ENCODE measurements at regions not wholly inside any gene's neighbourhood (a gene's known extent, or its start where the extent isn't known, plus 50 kb on each side); places are given as distances from the start of the nearest gene placed in this dataset.
A peak's percentile ranks its signal among the peaks of the same experiment; 100 is the strongest.
"Not testable (repeated sequence)": the region's sequence is repeated elsewhere in the genome, so short reads cannot be mapped to it uniquely, and the experiment has no call there.

GRCh38 chr17:30714825-30715622, 109.5 kb downstream of the CRLF3 start:
- DNase-seq (ENCODE audit: low spot score); H3K36me3 ChIP-seq; H3K27me3 ChIP-seq; H3K27ac ChIP-seq; H3K9me3 ChIP-seq; H3K4me3 ChIP-seq: not testable (repeated sequence)
- peak in 1 of 2 donors; percentile 65 for TF ChIP-seq CTCF (IDR thresholded peaks at IDR 0.05)
- peaks cover 0 to 11% of the 10 kb centered on the region in 2 donors for H3K4me1 ChIP-seq

- H3K36me3 ChIP-seq; H3K27ac ChIP-seq; H3K27me3 ChIP-seq; H3K4me3 ChIP-seq; DNase-seq (ENCODE audit: low spot score); H3K9me3 ChIP-seq: not testable (repeated sequence)
- H3K4me1 ChIP-seq, result peaks cover 0 to 12% of the 10 kb centered on the region in 2 donors
These were observed 110.7 kb downstream of the CRLF3 start for GRCh38 chr17:30713805-30714204.

- not testable (repeated sequence) for H3K9me3 ChIP-seq; H3K27me3 ChIP-seq; H3K27ac ChIP-seq; H3K36me3 ChIP-seq; DNase-seq (ENCODE audit: low spot score); H3K4me3 ChIP-seq
- peaks cover 0 to 15% of the 10 kb centered on the region in 2 donors for H3K4me1 ChIP-seq
These were observed 111.6 kb downstream of the CRLF3 start for GRCh38 chr17:30712859-30713258.

GRCh38 chr17:30711626-30712507, 112.6 kb downstream of the CRLF3 start:
- H3K27ac ChIP-seq; DNase-seq (ENCODE audit: low spot score); H3K27me3 ChIP-seq; H3K9me3 ChIP-seq; H3K36me3 ChIP-seq; H3K4me3 ChIP-seq: not testable (repeated sequence)
- peaks cover 0 to 25% of the 10 kb centered on the region in 2 donors for H3K4me1 ChIP-seq

- H3K27ac ChIP-seq; H3K36me3 ChIP-seq; DNase-seq (ENCODE audit: low spot score); H3K4me3 ChIP-seq; H3K9me3 ChIP-seq; H3K27me3 ChIP-seq: not testable (repeated sequence)
- H3K4me1 ChIP-seq, result peaks cover 0 to 28% of the 10 kb centered on the region in 2 donors
These were observed 113.3 kb downstream of the CRLF3 start for GRCh38 chr17:30711176-30711575.

GRCh38 chr17:30710276-30711088, 114.0 kb downstream of the CRLF3 start:
- not testable (repeated sequence) for H3K36me3 ChIP-seq; H3K9me3 ChIP-seq; H3K27me3 ChIP-seq; DNase-seq (ENCODE audit: low spot score)
- peak overlapping the region; percentile 70 to 85 for H3K4me3 ChIP-seq
- H3K4me1 ChIP-seq, result peaks cover 0 to 33% of the 10 kb centered on the region in 2 donors
- H3K27ac ChIP-seq, result peak overlapping the region in 1 of 2 donors; percentile 57

GRCh38 chr17:30709561-30710275, 114.8 kb downstream of the CRLF3 start:
- Histone ChIP-seq H3K27ac (peak overlapping the region in 1 of 2 donors; percentile 57), H3K4me1 (peaks cover 0 to 33% of the 10 kb centered on the region in 2 donors), H3K4me3 (peak overlapping the region; percentile 70 to 85)
- not testable (repeated sequence) for H3K27me3 ChIP-seq; DNase-seq (ENCODE audit: low spot score); H3K9me3 ChIP-seq; H3K36me3 ChIP-seq

GRCh38 chr17:30709096-30709495, 115.4 kb downstream of the CRLF3 start:
- not testable (repeated sequence) for DNase-seq (ENCODE audit: low spot score); H3K36me3 ChIP-seq; H3K27me3 ChIP-seq; H3K9me3 ChIP-seq
- H3K4me1 ChIP-seq, result peaks cover 0 to 33% of the 10 kb centered on the region in 2 donors
- H3K4me3 ChIP-seq, result peak overlapping the region; percentile 70 to 85
- H3K27ac ChIP-seq, result peak overlapping the region in 1 of 2 donors; percentile 68

- H3K27me3 ChIP-seq, H3K36me3 ChIP-seq, H3K9me3 ChIP-seq: not testable (repeated sequence)
- Histone ChIP-seq H3K27ac (peak overlapping the region; percentile 9 to 68), H3K4me3 (peak overlapping the region; percentile 70 to 85), H3K4me1 (peaks cover 0 to 33% of the 10 kb centered on the region in 2 donors)
- DNase-seq (ENCODE audit: low spot score), result peak; percentile 82
These were observed 116.0 kb downstream of the CRLF3 start for GRCh38 chr17:30708241-30709078.

- not testable (repeated sequence) for H3K9me3 ChIP-seq; H3K36me3 ChIP-seq; H3K27me3 ChIP-seq; DNase-seq (ENCODE audit: low spot score)
- H3K4me1 ChIP-seq, result peaks cover 0 to 33% of the 10 kb centered on the region in 2 donors
- peak overlapping the region; percentile 70 to 85 for H3K4me3 ChIP-seq
- H3K27ac ChIP-seq, result peak overlapping the region in 1 of 2 donors; percentile 68
These were observed 116.7 kb downstream of the CRLF3 start for GRCh38 chr17:30707724-30708240.

- not testable (repeated sequence) for H3K27ac ChIP-seq; H3K36me3 ChIP-seq; H3K9me3 ChIP-seq; DNase-seq (ENCODE audit: low spot score); H3K4me3 ChIP-seq; H3K27me3 ChIP-seq
- peaks cover 0 to 33% of the 10 kb centered on the region in 2 donors for H3K4me1 ChIP-seq
These were observed 117.8 kb downstream of the CRLF3 start for GRCh38 chr17:30706461-30707335.

Measured in right atrium auricular region (tissue), 2 donors.